Osteoblast (primary cell): ENCODE measurements at regions not wholly inside any gene's neighbourhood (a gene's known extent, or its start where the extent isn't known, plus 50 kb on each side); places are given as distances from the start of the nearest gene placed in this dataset.

Experiments used
- DNase-seq: peaks from one replicate; pipeline ENCODE4 v3.0.0; 2011; ENCODE audit warnings: low spot score, mixed read lengths; ENCODE audit not compliant: insufficient read length; ENCODE audit errors: missing footprints
- H2AFZ ChIP-seq: 2 replicates; pipeline ENCODE4 v1.6.0; 2011; ENCODE audit warnings: mild to moderate bottlenecking, low read length
- H3K27ac ChIP-seq: 2 replicates; pipeline ENCODE4 v1.5.1; 2011; ENCODE audit warnings: mild to moderate bottlenecking, low read depth, low read length, moderate library complexity
- H3K27me3 ChIP-seq: 2 replicates; pipeline ENCODE4 v1.6.0; 2012; ENCODE audit warnings: mild to moderate bottlenecking, control low read depth, inconsistent platforms, low read length, moderate library complexity; ENCODE audit not compliant: insufficient read depth
- H3K36me3 ChIP-seq: 2 replicates; pipeline ENCODE4 v1.5.1; 2011; ENCODE audit warnings: mild to moderate bottlenecking, low read length, control low read depth, moderate library complexity; ENCODE audit not compliant: insufficient read depth
- H3K4me1 ChIP-seq: 2 replicates; pipeline ENCODE4 v1.5.1; 2011; ENCODE audit warnings: mild to moderate bottlenecking, low read length, control low read depth, moderate library complexity; ENCODE audit not compliant: insufficient read depth
- H3K4me2 ChIP-seq: 2 replicates; pipeline ENCODE4 v1.6.0; 2011; ENCODE audit warnings: mild to moderate bottlenecking, low read length; ENCODE audit not compliant: insufficient read depth
- H3K4me3 ChIP-seq: fragments of 200-600 bp; sonication (generic); 3 replicates; pipeline ENCODE4 v1.5.1; 2012; ENCODE audit warnings: mild to moderate bottlenecking, low read length, inconsistent platforms; ENCODE audit not compliant: insufficient read depth
- H3K79me2 ChIP-seq: 2 replicates; pipeline ENCODE4 v1.6.0; 2012; ENCODE audit warnings: mild to moderate bottlenecking, low read length, control low read depth, inconsistent platforms; ENCODE audit not compliant: insufficient read depth
- H3K9me3 ChIP-seq: 2 replicates; pipeline ENCODE4 v1.5.1; 2011; ENCODE audit warnings: low read depth, low read length, control low read depth
- H4K20me1 ChIP-seq: 2 replicates; pipeline ENCODE4 v1.6.0; 2012; ENCODE audit warnings: mild to moderate bottlenecking, low read length, control low read depth; ENCODE audit not compliant: insufficient read depth
- TF ChIP-seq, protein P1 (sequence below): IDR thresholded peaks from 2 replicates; pipeline ENCODE4 v1.5.1; 2011; ENCODE audit warnings: mild to moderate bottlenecking, low read depth, low read length, moderate library complexity; ENCODE audit errors: extremely low read depth

GRCh38 chr18:45539491-45539891 lies 75.8 kb upstream of the SLC14A2 start:
- no peak for DNase-seq
- Histone ChIP-seq H3K27ac (no peak overlapping the region), H3K4me2 (no peak overlapping the region), H3K4me3 (no peak overlapping the region), H3K27me3 (peaks cover 5% of the 10 kb centered on the region), H2AFZ (no peak overlapping the region), H4K20me1 (no peaks in the 10 kb centered on the region), H3K79me2 (no peaks in the 10 kb centered on the region), H3K36me3 (no peaks in the 10 kb centered on the region), H3K4me1 (no peaks in the 10 kb centered on the region), H3K9me3 (peaks cover 2% of the 10 kb centered on the region)
- TF ChIP-seq, protein P1, sequence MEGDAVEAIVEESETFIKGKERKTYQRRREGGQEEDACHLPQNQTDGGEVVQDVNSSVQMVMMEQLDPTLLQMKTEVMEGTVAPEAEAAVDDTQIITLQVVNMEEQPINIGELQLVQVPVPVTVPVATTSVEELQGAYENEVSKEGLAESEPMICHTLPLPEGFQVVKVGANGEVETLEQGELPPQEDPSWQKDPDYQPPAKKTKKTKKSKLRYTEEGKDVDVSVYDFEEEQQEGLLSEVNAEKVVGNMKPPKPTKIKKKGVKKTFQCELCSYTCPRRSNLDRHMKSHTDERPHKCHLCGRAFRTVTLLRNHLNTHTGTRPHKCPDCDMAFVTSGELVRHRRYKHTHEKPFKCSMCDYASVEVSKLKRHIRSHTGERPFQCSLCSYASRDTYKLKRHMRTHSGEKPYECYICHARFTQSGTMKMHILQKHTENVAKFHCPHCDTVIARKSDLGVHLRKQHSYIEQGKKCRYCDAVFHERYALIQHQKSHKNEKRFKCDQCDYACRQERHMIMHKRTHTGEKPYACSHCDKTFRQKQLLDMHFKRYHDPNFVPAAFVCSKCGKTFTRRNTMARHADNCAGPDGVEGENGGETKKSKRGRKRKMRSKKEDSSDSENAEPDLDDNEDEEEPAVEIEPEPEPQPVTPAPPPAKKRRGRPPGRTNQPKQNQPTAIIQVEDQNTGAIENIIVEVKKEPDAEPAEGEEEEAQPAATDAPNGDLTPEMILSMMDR, result no peak

GRCh38 chr18:45540125-45540524 lies 75.2 kb upstream of the SLC14A2 start:
- Histone ChIP-seq H3K36me3 (no peaks in the 10 kb centered on the region), H3K4me1 (no peaks in the 10 kb centered on the region), H2AFZ (no peak overlapping the region), H3K27me3 (peaks cover 5% of the 10 kb centered on the region), H3K9me3 (peaks cover 2% of the 10 kb centered on the region), H3K27ac (no peak overlapping the region), H3K4me3 (no peak overlapping the region), H3K79me2 (no peaks in the 10 kb centered on the region), H4K20me1 (no peaks in the 10 kb centered on the region), H3K4me2 (no peak overlapping the region)
- TF ChIP-seq, protein P1, result no peak
- DNase-seq, result no peak

DNA sequence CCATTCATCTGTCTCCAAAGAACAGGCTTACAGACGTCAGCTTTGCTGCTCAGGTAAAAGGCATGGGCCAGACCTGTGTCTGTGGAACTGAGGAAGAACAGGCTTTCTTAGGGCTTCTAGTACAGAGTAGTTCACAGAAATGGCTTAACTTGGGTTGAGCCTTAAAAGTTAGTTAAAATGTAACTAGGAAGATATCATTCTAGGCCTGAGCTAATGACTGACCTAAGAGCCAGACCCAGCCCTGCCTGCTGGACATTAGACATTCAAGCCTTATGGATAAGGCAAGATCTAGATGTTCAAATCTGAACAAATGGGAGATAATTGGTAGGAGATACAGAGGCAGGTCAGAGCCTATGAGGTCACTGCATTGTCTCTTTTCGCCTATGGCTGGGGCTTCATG lies 73.9 kb upstream of the SLC14A2 start:
- no peak for DNase-seq
- H3K27ac ChIP-seq, result no peak overlapping the region
- TF ChIP-seq, protein P1, result no peak
- H2AFZ ChIP-seq, result no peak overlapping the region
- H4K20me1 ChIP-seq, result no peaks in the 10 kb centered on the region
- H3K27me3 ChIP-seq, result no peaks in the 10 kb centered on the region
- no peak overlapping the region for H3K4me2 ChIP-seq
- H3K36me3 ChIP-seq, result no peaks in the 10 kb centered on the region
- no peaks in the 10 kb centered on the region for H3K79me2 ChIP-seq
- no peak overlapping the region for H3K4me3 ChIP-seq
- H3K4me1 ChIP-seq, result no peaks in the 10 kb centered on the region
- H3K9me3 ChIP-seq, result peaks cover 2% of the 10 kb centered on the region

DNA sequence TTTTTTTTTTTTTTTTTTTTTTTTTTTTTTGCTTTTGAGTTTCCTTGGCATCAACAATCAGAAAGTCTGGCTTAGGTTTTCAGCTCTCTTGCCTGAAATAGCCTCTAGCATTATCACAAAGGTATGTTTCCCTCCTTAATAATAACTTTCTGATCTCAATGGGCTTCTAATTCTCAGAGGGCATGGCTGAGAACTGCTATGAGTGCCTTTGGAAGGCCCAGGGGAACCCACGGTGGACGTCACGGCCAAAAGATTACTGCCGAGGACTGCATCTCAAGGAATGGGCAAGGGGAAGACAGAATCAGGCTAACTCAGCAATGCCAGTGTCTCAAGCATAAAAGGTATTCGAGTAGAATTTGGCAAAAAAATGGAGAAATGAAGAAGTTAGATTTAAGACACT lies 73.2 kb upstream of the SLC14A2 start:
- H3K4me3 ChIP-seq, result no peak overlapping the region
- TF ChIP-seq, protein P1, result no peak
- no peaks in the 10 kb centered on the region for H3K36me3 ChIP-seq
- no peaks in the 10 kb centered on the region for H3K4me1 ChIP-seq
- H3K27me3 ChIP-seq, result no peaks in the 10 kb centered on the region
- H4K20me1 ChIP-seq, result no peaks in the 10 kb centered on the region
- H3K27ac ChIP-seq, result no peak overlapping the region
- no peak for DNase-seq
- no peak overlapping the region for H3K4me2 ChIP-seq
- no peaks in the 10 kb centered on the region for H3K79me2 ChIP-seq
- no peak overlapping the region for H2AFZ ChIP-seq
- H3K9me3 ChIP-seq, result peaks cover 2% of the 10 kb centered on the region
